HG02840 (cell line): ENCODE measurements at regions not wholly inside any gene's neighbourhood (a gene's known extent, or its start where the extent isn't known, plus 50 kb on each side); places are given as distances from the start of the nearest gene placed in this dataset.

Experiments used
- ATAC-seq: cut with Tn5 transposase; IDR thresholded peaks from one replicate; pipeline ENCODE4 v1.9.1; 2021; ENCODE audit warnings: mild to moderate bottlenecking, moderate library complexity, moderate number of reproducible peaks; ENCODE audit not compliant: unreplicated experiment, low FRiP score

DNA sequence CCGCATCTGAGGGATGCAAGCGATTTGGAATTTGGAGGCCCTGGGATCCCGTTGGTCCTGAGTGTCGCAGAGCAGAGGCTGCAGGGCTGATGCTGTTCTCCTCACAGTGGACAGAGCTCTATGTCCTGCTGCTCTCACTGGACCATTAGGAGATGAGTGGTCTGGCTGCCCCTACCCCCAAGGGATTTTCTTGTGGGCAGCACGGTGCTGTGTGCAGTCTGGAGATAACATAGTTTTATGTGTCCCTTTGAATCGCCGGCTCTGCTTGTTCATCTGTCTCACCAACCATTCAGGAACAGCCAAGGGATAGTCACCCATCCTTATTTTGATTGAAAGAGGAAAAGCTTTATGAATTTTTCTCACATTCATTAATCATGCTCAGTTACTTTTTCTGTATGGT is 49.9 kb downstream of the CHRM3 start:
- no peak for ATAC-seq

DNA sequence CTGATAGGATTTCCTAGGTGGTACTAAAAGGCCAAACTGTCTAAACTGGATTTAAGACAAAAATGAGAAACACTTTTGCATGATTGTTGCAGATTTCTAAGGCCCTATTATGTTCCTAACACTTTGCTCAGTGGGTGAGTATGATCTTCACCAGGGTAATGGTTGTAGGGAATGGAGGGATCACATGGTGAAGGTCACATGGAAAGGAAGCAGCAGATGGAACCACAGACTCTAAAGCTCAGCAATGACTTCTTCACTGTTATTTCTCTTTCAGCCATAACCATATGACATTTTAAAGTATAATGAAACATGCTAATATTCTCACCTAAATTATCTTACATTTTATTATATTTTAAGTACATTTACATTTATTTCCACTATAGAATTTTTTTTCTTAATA is 51.5 kb downstream of the CHRM3 start:
- no peak for ATAC-seq

- ATAC-seq = no peak
These were observed 52.5 kb downstream of the CHRM3 start for GRCh38 chr1:239438891-239439290.

- ATAC-seq = no peak
These were observed 57.0 kb downstream of the CHRM3 start for GRCh38 chr1:239443361-239443760.

- ATAC-seq = no peak
These were observed 60.2 kb downstream of the CHRM3 start for GRCh38 chr1:239446611-239447010.

- no peak for ATAC-seq
These were observed 62.5 kb downstream of the CHRM3 start for GRCh38 chr1:239448911-239449310.

DNA sequence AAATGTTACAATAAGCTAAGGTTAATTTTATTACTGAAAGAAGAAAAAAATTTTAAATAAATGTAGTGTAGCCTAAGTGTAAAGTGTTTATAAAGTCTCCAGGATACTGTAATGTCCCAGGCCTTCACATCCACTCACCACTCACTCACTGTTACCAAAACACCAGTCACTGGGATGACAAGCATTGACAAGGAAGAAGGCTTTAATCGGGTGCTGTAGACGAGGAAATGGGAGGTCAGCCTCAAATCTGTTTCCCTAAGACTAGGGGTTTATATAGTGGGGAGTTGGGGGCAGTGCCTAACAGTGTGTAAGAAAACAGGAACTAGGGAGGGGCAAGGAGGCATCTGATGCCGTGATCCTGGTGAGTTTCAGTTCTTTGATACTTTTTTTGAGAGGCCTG is 69.4 kb downstream of the CHRM3 start:
- ATAC-seq = no peak

- no peak for ATAC-seq
These were observed 70.4 kb downstream of the CHRM3 start for GRCh38 chr1:239456788-239457187.

GRCh38 chr1:239457491-239458143 is 71.2 kb downstream of the CHRM3 start:
- ATAC-seq = no peak

DNA sequence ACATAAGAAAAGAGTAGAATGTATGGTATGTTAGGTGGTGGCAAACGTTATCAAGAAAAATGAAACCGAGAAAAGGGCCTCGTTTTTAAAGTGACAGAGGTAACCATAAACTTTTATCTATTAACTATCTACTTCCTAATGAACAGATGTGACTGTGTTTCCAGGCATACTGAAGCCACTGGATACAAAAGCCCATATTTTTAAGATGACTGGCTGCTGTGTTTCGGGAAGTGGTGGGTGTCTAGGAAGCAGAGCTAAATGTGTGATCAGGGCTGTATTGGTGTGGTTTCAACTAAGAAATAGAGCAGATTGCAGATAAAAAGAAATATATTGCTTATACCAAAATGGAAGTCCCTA is 71.8 kb downstream of the CHRM3 start:
- ATAC-seq = no peak

GRCh38 chr1:239467730-239468129 is 81.4 kb downstream of the CHRM3 start:
- no peak for ATAC-seq

GRCh38 chr1:239478069-239478468 is 91.7 kb downstream of the CHRM3 start:
- ATAC-seq = no peak

- no peak for ATAC-seq
These were observed 97.0 kb downstream of the CHRM3 start for GRCh38 chr1:239483391-239483790.

- no peak for ATAC-seq
These were observed 107.5 kb downstream of the CHRM3 start for GRCh38 chr1:239493811-239494414.

DNA sequence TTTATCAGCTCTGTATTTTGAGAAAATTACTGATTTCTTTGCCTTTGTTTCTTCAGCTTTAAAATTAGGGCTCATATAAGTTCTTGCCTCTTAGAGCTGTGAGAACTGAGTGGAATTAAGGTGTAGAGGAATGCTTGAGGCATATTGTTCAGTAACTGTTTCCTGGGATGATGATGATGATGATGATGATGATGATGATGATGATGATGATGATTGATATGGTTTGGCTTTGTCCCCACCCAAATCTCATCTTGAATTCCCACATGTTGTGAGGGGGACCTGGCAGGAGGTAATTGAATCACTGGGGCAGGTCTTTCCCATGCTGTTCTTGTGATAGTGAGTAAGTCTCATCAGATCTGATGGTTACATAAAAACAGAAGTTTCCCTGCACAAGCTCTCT is 118.7 kb downstream of the CHRM3 start:
- ATAC-seq = no peak

- no peak for ATAC-seq
These were observed 121.5 kb downstream of the CHRM3 start for GRCh38 chr1:239507826-239508225.

DNA sequence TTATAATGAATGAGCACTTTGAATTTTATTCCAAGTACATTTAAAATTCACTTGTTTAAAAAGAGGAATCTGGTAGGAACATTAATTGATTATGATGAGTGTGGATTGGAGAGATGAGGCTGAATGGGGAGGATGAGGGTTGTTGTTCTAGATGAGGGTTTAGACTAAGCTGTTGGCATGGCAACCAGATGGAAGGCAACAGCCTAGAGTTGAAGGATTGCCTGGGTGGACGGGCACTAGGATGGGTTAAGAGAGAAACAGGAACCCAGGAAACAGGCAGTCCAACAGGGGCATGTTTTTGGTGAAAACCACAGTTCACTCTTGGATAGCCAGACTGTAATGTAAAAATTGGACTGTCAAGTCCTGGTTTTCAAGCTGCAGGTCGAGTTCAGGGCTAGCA is 125.5 kb downstream of the CHRM3 start:
- ATAC-seq = no peak

GRCh38 chr1:239516579-239516978 is 130.2 kb downstream of the CHRM3 start:
- ATAC-seq = no peak

- no peak for ATAC-seq
These were observed 140.0 kb downstream of the CHRM3 start for GRCh38 chr1:239526391-239526790.

DNA sequence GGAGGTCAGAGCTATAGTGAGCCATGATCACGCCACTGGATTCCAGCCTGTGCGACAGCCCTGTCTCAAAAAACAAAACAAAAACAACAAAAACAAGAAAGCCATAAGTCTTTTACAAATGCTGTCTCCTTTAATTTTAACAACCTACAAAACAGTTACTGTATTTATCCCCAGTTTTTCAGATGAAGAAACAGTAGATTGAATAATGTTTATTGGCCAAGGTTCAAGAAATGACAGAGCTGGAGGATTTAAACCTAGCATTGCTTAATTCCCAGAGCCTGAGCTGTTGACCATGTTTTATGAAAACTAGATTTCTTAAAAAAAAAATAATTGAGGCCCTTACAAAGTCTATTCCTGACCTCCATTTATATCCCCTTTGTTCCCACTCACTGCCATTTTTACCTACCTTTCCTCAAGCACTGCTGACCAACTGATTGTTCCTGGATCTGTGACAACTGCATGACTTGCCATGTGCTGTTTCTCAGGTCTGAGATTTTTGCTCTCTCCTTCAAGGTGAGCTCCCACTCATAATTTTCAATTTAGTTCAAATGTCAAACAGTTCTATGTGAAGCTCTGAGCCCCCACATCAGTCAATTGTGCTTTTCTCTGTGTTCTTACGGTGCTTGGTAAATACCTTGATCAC is 140.8 kb downstream of the CHRM3 start:
- no peak for ATAC-seq

DNA sequence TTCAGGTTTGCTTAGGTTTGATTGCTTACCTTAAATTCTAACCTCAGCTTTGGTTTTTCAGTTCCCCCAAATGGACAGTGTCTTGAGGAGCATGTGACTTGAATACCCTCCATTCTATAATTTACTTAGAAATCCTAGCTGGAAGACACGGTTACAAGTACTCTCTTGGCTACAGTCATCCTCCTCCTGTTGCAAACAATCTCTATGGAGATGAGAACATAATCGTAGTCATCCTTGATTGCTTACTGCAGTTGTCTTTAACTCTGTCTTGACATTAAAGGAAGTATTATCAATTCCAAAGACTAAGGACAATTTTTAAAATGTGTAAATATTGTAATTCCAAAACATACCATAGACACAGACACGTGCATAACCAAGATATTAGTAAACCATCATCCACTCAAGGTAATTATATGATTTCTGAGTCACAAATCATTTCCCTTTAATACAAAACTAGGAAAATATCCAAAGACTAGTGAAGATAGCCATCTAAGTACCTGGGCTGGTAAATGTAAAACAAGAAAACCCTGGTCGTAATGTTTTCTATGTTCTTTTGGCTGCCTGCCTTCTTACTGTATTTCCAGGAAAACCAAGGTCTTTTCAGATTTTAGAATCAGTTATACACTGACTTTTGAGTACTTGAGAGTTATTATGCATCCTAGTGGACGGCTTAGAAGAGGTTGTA is 149.9 kb downstream of the CHRM3 start:
- no peak for ATAC-seq

DNA sequence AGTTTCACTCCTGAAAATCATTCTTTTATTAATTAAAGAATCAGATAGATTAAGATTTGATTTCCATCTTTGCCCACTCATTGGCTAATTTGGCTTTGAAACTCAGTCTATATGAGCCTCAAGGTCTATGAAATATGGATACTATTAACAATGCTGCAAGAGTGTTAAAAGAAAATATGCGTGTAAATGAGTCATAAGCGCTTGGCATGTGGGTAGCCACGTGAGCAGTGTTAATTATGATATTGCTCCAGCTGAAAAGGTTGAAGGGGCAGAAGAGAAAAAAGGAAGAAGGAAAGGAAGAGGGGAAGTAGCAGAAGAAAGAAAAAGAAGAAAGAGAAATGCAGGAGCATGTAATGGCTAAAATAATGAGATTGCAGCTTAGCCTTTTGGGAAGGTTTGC is 151.4 kb downstream of the CHRM3 start:
- no peak for ATAC-seq
